SU-DHL-6 (cell line): ENCODE measurements at regions not wholly inside any gene's neighbourhood (a gene's known extent, or its start where the extent isn't known, plus 50 kb on each side); places are given as distances from the start of the nearest gene placed in this dataset.

Source experiments
- H2AFZ ChIP-seq: fragments of 200-600 bp; sonication (generic); 2 replicates; pipeline ENCODE4 v1.6.1; 2014; ENCODE audit warnings: low read depth, mild to moderate bottlenecking, moderate library complexity, mixed read lengths, antibody characterized with exemption, low read length; ENCODE audit not compliant: severe bottlenecking
- H3F3A ChIP-seq: fragments of 200-600 bp; shearing (Covaris generic); 2 replicates; pipeline ENCODE4 v1.6.0; 2016; ENCODE audit warnings: antibody characterized with exemption, mild to moderate bottlenecking; ENCODE audit not compliant: insufficient read depth
- H3K27ac ChIP-seq: fragments of 200-600 bp; sonication (generic); 2 replicates; pipeline ENCODE4 v1.5.1; 2016; ENCODE audit warnings: low read depth, mild to moderate bottlenecking, low read length, moderate library complexity, mixed read lengths
- H3K27me3 ChIP-seq: fragments of 200-600 bp; sonication (generic), shearing (Covaris generic); 2 replicates; pipeline ENCODE4 v1.6.0; 2014; ENCODE audit warnings: mild to moderate bottlenecking, low read length
- H3K36me3 ChIP-seq: fragments of 200-600 bp; sonication (generic); 2 replicates; pipeline ENCODE4 v1.6.1; 2014; ENCODE audit warnings: mild to moderate bottlenecking, low read length, mixed read lengths
- H3K4me2 ChIP-seq: fragments of 300-600, 200-600 bp; shearing (Covaris generic), sonication (generic); 2 replicates; pipeline ENCODE4 v1.6.0; 2014; ENCODE audit warnings: low read length, low read depth, mild to moderate bottlenecking; ENCODE audit not compliant: poor library complexity, severe bottlenecking
- H3K4me3 ChIP-seq: fragments of 200-600 bp; sonication (generic); 2 replicates; pipeline ENCODE4 v1.5.1; 2014; ENCODE audit warnings: antibody characterized with exemption, low read length, mild to moderate bottlenecking, mixed read lengths; ENCODE audit not compliant: insufficient read depth, poor library complexity, severe bottlenecking
- H3K79me2 ChIP-seq: fragments of 200-600 bp; sonication (generic); 2 replicates; pipeline ENCODE4 v1.6.1; 2014; ENCODE audit warnings: mild to moderate bottlenecking, low read length, moderate library complexity; ENCODE audit not compliant: insufficient read depth
- H3K9ac ChIP-seq: fragments of 200-600 bp; sonication (generic); 2 replicates; pipeline ENCODE4 v1.7.0; 2014; ENCODE audit warnings: mild to moderate bottlenecking, low read length
- H3K9me2 ChIP-seq: fragments of 200-600 bp; sonication (generic); replicated peaks from 2 replicates; pipeline ENCODE4 v1.6.1; 2014; ENCODE audit warnings: low read length; ENCODE audit not compliant: insufficient read depth
- H3K9me3 ChIP-seq: fragments of 200-600 bp; sonication (generic); 2 replicates; pipeline ENCODE4 v1.6.1; 2014; ENCODE audit warnings: low read length, mixed read lengths; ENCODE audit not compliant: insufficient read depth
- H4K20me1 ChIP-seq: fragments of 200-600 bp; sonication (generic); 2 replicates; pipeline ENCODE4 v1.6.1; 2014; ENCODE audit warnings: low read depth, mild to moderate bottlenecking, antibody characterized with exemption, low read length, moderate library complexity, mixed read lengths
- CTCF ChIP-seq: fragments of 200-600 bp; sonication (generic); IDR thresholded peaks from one replicate; pipeline ENCODE4 v1.5.1; 2017; ENCODE audit warnings: antibody characterized with exemption, mild to moderate bottlenecking, low read length, moderate library complexity; ENCODE audit not compliant: insufficient read depth, poor library complexity, severe bottlenecking
- EZH2phosphoT487 ChIP-seq: fragments of 200-600 bp; sonication (generic), shearing (Covaris generic); conservative IDR thresholded peaks from 2 replicates; pipeline ENCODE4 v1.6.1; 2018; ENCODE audit warnings: mild to moderate bottlenecking, antibody characterized with exemption, low read length, moderate library complexity, mixed read lengths

- no peaks in the 10 kb centered on the region for H3K79me2 ChIP-seq
- H3K36me3 ChIP-seq, result no peaks in the 10 kb centered on the region
- H4K20me1 ChIP-seq, result no peaks in the 10 kb centered on the region
- no peaks in the 10 kb centered on the region for H3K27me3 ChIP-seq
- no peak overlapping the region for H3K4me2 ChIP-seq
- no peaks in the 10 kb centered on the region for H3F3A ChIP-seq
- no peak overlapping the region for H2AFZ ChIP-seq
- TF ChIP-seq EZH2phosphoT487 (no peak), CTCF (no peak)
- no peaks in the 10 kb centered on the region for H3K9me3 ChIP-seq
- H3K27ac ChIP-seq, result no peak overlapping the region
- no peak overlapping the region for H3K9ac ChIP-seq
- no peaks in the 10 kb centered on the region for H3K9me2 ChIP-seq
- H3K4me3 ChIP-seq, result no peak overlapping the region
Observed at GRCh38 chr16:48035142-48035541, 120.7 kb downstream of the ABCC12 start.

- Histone ChIP-seq H3F3A (no peaks in the 10 kb centered on the region), H3K4me3 (no peak overlapping the region), H3K36me3 (no peaks in the 10 kb centered on the region), H3K27me3 (no peaks in the 10 kb centered on the region), H2AFZ (no peak overlapping the region), H3K4me2 (no peak overlapping the region), H4K20me1 (no peaks in the 10 kb centered on the region), H3K9me3 (no peaks in the 10 kb centered on the region), H3K27ac (no peak overlapping the region), H3K9me2 (no peaks in the 10 kb centered on the region), H3K9ac (no peak overlapping the region), H3K79me2 (no peaks in the 10 kb centered on the region)
- TF ChIP-seq CTCF (no peak), EZH2phosphoT487 (no peak)
Observed at GRCh38 chr16:48030926-48031325, 124.9 kb downstream of the ABCC12 start.

- no peaks in the 10 kb centered on the region for H3K9me3 ChIP-seq
- no peaks in the 10 kb centered on the region for H3K36me3 ChIP-seq
- H3K4me2 ChIP-seq, result no peak overlapping the region
- H3K79me2 ChIP-seq, result no peaks in the 10 kb centered on the region
- H3K9ac ChIP-seq, result no peak overlapping the region
- H4K20me1 ChIP-seq, result no peaks in the 10 kb centered on the region
- no peaks in the 10 kb centered on the region for H3K9me2 ChIP-seq
- no peak for TF ChIP-seq CTCF
- TF ChIP-seq EZH2phosphoT487, result no peak
- no peaks in the 10 kb centered on the region for H3K27me3 ChIP-seq
- no peak overlapping the region for H3K27ac ChIP-seq
- H3K4me3 ChIP-seq, result no peak overlapping the region
- H3F3A ChIP-seq, result no peaks in the 10 kb centered on the region
- H2AFZ ChIP-seq, result no peak overlapping the region
Observed at GRCh38 chr16:48029768-48030167, 126.0 kb downstream of the ABCC12 start.
